Calu3 (cell line): ENCODE measurements at regions not wholly inside any gene's neighbourhood (a gene's known extent, or its start where the extent isn't known, plus 50 kb on each side); places are given as distances from the start of the nearest gene placed in this dataset.

Experiments
- BruUV-seq: library from RNA; stranded (reverse); fragments of 400-500 nt; replicated peaks from 2 replicates; lab custom pipeline; 2021; lab: Mats Ljungman, UMichigan
- CTCF ChIA-PET: fragments of 300-600 bp; sonication (Branson Sonifier 250); formaldehyde crosslinking; loops from one replicate; lab custom pipeline; 2022; ENCODE audit warnings: antibody characterized with exemption; lab: Charles Lee
- DNase-seq: peaks from one replicate; pipeline ENCODE4 v3.0.0; 2022
- H3K27ac Mint-ChIP-seq: one replicate; pipeline ENCODE4 v1.8.0; 2022; ENCODE audit warnings: mixed read lengths; ENCODE audit not compliant: unreplicated experiment
- H3K27me3 Mint-ChIP-seq: one replicate; pipeline ENCODE4 v1.8.0; 2022; ENCODE audit warnings: mixed read lengths; ENCODE audit not compliant: unreplicated experiment
- H3K36me3 Mint-ChIP-seq: one replicate; pipeline ENCODE4 v1.8.0; 2022; ENCODE audit warnings: mild to moderate bottlenecking, moderate library complexity, mixed read lengths; ENCODE audit not compliant: insufficient read depth, unreplicated experiment
- H3K4me1 Mint-ChIP-seq: one replicate; pipeline ENCODE4 v1.8.0; 2022; ENCODE audit warnings: mild to moderate bottlenecking, low read depth, mixed read lengths; ENCODE audit not compliant: unreplicated experiment
- H3K4me3 Mint-ChIP-seq: one replicate; pipeline ENCODE4 v1.8.0; 2022; ENCODE audit warnings: mild to moderate bottlenecking, low read depth, moderate library complexity, mixed read lengths; ENCODE audit not compliant: unreplicated experiment
- H3K9me3 Mint-ChIP-seq: one replicate; pipeline ENCODE4 v1.8.0; 2022; ENCODE audit warnings: low read depth, mixed read lengths; ENCODE audit not compliant: unreplicated experiment
- intact Hi-C: fragments of 100-400 bp; cut with micrococcal nuclease; formaldehyde crosslinking; loops from one replicate; pipeline ENCODE4 v1.10.0; 2022; ENCODE audit not compliant: unreplicated experiment
- TF ChIP-seq, protein P1 (sequence below): fragments of 200-600 bp; IDR thresholded peaks from one replicate; pipeline ENCODE4 v1.8.0; 2022; ENCODE audit warnings: antibody characterized with exemption; ENCODE audit not compliant: unreplicated experiment

DNA sequence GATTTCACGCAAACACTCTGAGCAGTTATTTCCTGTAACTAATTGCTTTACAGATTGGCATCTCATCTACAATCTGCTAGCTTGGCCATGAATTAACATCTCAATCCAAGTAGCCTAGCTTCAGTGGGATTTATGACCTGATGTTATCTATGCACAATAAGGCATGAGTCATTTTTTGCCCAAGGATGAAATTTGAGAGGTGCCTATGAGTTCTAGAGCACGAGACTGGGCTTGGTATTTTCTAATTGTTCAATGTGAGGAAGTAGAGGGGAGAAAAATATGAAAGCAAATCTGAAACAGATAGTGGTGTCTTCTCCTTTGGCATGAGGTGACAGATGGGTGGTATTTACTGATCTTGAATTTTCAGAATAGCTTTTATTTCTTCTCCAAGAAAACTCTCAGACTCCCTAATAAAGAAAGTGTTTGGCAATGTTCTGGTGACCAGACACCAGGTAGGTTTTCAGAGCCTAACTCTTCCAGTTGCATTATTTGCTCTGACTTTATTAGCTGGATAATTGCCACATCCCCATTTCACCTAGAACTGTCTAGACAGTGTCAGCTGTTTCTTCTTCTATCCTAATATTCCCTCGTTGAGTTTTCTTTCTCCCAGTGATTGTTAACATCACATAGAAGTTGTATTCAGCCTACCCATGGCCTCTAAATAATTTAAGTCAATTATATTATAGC, 301.0 kb upstream of the UMPS start:
- Mint-ChIP-seq H3K27me3 (peaks cover 20% of the 10 kb centered on the region), H3K4me3 (no peak overlapping the region), H3K27ac (no peak overlapping the region), H3K4me1 (peaks cover 14% of the 10 kb centered on the region), H3K36me3 (no peaks in the 10 kb centered on the region), H3K9me3 (no peaks in the 10 kb centered on the region)
- intact Hi-C loops, result no loop called here
- TF ChIP-seq, protein P1, sequence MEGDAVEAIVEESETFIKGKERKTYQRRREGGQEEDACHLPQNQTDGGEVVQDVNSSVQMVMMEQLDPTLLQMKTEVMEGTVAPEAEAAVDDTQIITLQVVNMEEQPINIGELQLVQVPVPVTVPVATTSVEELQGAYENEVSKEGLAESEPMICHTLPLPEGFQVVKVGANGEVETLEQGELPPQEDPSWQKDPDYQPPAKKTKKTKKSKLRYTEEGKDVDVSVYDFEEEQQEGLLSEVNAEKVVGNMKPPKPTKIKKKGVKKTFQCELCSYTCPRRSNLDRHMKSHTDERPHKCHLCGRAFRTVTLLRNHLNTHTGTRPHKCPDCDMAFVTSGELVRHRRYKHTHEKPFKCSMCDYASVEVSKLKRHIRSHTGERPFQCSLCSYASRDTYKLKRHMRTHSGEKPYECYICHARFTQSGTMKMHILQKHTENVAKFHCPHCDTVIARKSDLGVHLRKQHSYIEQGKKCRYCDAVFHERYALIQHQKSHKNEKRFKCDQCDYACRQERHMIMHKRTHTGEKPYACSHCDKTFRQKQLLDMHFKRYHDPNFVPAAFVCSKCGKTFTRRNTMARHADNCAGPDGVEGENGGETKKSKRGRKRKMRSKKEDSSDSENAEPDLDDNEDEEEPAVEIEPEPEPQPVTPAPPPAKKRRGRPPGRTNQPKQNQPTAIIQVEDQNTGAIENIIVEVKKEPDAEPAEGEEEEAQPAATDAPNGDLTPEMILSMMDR, result no peak
- CTCF ChIA-PET, result interaction anchor here (0.5 to 1.2 kb wide), 3 partner anchors 15 to 396 kb away, joined by 3 to 7 read pairs (median 3); partner anchors contain the start of gene KALRN
- DNase-seq, result peak; percentile 14
- no TSS peak for BruUV-seq

GRCh38 chr3:124431331-124431994, 298.8 kb upstream of the UMPS start:
- H3K36me3 Mint-ChIP-seq, result no peaks in the 10 kb centered on the region
- H3K9me3 Mint-ChIP-seq, result no peaks in the 10 kb centered on the region
- H3K4me1 Mint-ChIP-seq, result peaks cover 14% of the 10 kb centered on the region
- no TSS peak for BruUV-seq
- intact Hi-C loops, result no loop called here
- no peak overlapping the region for H3K27ac Mint-ChIP-seq
- no peak overlapping the region for H3K4me3 Mint-ChIP-seq
- DNase-seq, result no peak
- CTCF ChIA-PET, result no interaction called here
- peaks cover 20% of the 10 kb centered on the region for H3K27me3 Mint-ChIP-seq
- TF ChIP-seq, protein P1, result no peak

DNA sequence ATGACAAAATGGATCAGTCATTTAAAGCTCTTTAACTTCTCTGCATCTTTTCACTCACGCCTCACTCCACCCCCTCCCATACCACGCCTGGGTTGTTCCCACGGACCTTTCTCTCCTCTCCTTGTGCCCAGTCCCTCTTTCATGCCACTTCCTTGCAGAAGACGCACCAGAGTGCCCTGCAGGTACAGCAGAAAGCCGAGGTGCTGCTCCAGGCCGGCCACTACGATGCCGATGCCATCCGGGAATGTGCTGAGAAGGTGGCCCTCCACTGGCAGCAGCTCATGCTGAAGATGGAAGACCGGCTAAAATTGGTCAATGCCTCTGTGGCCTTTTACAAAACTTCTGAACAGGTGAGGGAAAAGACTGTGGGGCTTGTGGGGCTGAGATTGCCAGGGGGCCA, 296.1 kb upstream of the UMPS start:
- no peak for DNase-seq
- BruUV-seq, result no TSS peak
- intact Hi-C loops, result no loop called here
- Mint-ChIP-seq H3K27ac (no peak overlapping the region), H3K4me1 (peaks cover 12% of the 10 kb centered on the region), H3K36me3 (no peaks in the 10 kb centered on the region), H3K27me3 (peaks cover 19% of the 10 kb centered on the region), H3K9me3 (no peaks in the 10 kb centered on the region), H3K4me3 (no peak overlapping the region)
- CTCF ChIA-PET, result no interaction called here
- TF ChIP-seq, protein P1, result no peak

- TF ChIP-seq, protein P1, result no peak
- intact Hi-C loops, result no loop called here
- Mint-ChIP-seq H3K4me1 (no peaks in the 10 kb centered on the region), H3K36me3 (no peaks in the 10 kb centered on the region), H3K4me3 (no peak overlapping the region), H3K27ac (no peak overlapping the region), H3K9me3 (no peaks in the 10 kb centered on the region), H3K27me3 (peaks cover 24% of the 10 kb centered on the region)
- DNase-seq, result no peak
- CTCF ChIA-PET, result no interaction called here
- BruUV-seq, result no TSS peak
Measured at GRCh38 chr3:124435467-124435866, 294.8 kb upstream of the UMPS start.
